DMS79 (cell line): ENCODE measurements at regions not wholly inside any gene's neighbourhood (a gene's known extent, or its start where the extent isn't known, plus 50 kb on each side); places are given as distances from the start of the nearest gene placed in this dataset.
"Not testable (repeated sequence)": the region's sequence is repeated elsewhere in the genome, so short reads cannot be mapped to it uniquely, and the experiment has no call there.

ENCODE experiments used
- DNase-seq: peaks from one replicate; lab custom pipeline; 2025; lab: John Stamatoyannopoulos, UW

- no peak for DNase-seq
Observed at GRCh38 chr10:33498391-33498891, 164.0 kb upstream of the NRP1 start.

DNA sequence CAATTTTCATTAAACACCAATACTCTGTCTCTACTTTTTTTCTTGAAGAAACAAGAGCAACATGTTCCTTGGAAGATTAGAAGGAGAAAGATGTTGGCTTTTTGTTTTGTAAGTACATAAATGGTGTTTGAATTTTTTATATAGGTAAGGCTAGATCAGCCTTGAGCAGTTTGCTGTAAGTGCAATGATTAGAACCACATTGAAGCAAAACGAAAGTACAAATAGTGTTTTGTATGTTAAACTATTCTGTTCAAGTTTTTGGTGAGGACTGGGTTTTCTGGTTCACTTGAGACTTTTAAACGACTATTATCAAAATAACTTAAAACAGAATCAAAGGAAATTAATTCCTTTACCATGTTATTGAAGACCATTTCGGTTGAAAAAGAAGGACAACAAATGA, 162.9 kb upstream of the NRP1 start:
- no peak for DNase-seq

DNA sequence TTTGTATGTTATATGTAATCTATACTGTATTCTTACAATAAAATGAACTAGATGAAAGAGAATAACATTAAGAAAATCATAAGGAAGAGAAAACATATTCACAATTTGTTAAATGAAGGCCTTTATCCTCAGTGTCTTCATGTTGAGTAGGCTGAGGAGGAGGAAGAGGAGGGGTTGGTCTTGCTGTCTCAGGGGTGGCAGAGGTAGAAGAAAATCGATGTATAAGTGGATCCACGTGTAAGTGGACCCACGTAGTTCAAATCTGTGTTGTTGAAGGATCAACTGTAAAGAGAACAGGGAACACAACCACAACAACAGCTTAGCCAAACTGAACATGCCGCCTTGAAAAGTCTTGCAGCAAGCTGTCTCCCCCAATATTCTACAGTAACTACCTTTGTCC, 161.6 kb upstream of the NRP1 start:
- DNase-seq, result no peak

DNA sequence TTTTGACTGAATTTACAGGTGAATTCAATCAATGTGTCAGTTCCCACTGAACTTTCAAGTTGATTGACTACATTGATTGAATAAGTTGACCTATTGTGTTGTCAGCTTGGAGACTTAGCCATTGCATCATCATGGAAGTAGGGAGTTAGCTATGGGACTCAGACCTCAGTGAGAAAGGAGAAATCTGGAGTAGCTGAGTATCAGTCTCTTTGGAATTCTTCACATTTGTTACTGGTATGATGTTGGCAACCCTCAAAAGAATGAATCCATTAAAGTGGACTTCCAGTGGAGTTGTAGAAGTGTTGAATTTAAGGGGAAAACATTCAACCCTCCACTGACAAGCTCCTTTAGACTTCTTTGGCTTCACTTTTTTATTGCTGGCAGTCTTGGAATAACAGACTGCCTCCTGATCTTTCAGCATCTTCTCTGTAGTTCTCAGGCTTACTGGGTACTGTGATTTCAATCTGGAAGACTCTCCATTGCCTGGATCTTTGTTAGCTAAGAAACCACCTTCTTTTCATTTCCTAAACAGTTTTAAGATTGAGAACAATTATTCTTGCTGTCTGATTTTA, 160.3 kb upstream of the NRP1 start:
- DNase-seq, result no peak

DNA sequence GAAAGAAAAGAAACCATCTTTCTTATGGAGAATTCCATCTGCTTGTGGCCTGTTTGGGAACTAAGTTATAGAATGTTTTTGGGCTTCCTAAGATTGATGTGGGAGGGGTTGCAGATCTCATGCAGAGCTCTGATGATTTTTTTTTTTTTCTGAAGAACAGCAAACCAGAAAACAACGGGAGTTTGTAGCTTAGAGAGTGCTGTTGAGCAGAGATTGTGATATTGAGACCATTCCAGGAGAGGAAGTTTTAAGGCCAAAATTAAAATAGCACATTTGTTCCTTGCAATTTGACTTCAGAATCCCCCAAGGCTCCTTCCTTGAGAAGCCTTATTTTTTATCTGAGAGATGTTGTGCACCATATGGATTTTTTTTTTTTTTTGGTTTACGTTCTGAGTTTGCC, 159.5 kb upstream of the NRP1 start:
- DNase-seq, result no peak

DNA sequence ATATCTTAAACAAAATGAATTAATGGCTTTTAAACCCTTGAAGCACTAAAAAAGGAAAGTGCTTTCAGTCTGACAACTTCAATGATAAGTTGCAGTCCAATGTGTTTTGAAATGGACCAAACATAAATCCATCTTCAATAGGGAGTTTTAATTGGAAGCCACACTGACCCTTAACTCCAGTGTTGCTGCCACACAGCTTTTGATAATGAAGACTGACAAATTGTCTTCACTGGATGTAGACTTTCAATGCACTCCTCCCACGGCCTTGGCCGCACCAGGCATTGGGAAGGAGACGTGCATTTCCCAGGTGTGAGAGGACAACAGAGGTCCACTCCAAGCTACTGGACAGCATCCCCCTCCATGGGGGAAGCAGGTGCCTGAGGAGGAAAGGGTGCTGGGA, 159.0 kb upstream of the NRP1 start:
- no peak for DNase-seq

DNA sequence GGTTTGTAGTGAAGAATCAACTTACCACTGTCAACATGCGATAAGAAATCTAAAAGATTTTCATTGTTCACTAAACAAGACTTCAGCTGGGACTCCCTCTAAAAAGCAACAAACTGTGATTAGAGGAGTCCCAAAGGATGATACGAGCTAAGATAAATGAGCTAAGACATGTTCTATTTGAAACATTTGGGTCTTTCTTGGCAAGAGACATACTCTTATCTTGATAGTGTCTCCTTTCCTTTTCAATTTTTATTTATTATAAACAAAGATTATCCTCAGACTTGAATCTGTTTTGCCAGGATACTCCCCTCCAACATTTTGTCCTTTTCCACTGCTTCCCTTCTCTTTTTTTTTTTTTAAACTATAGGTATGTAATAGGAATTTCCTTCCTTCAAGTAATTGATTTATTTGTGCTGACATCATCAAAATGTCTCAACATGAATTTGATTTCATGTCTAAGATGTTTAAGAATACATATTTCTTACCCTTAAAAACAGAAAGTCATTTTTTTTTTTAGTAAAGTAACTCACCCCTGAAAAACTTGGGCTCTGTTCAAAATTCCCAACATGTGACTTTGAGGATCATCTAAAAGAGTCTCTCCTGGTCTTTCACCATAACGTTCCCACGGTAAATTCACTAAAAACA, 158.4 kb upstream of the NRP1 start:
- DNase-seq, result no peak

DNA sequence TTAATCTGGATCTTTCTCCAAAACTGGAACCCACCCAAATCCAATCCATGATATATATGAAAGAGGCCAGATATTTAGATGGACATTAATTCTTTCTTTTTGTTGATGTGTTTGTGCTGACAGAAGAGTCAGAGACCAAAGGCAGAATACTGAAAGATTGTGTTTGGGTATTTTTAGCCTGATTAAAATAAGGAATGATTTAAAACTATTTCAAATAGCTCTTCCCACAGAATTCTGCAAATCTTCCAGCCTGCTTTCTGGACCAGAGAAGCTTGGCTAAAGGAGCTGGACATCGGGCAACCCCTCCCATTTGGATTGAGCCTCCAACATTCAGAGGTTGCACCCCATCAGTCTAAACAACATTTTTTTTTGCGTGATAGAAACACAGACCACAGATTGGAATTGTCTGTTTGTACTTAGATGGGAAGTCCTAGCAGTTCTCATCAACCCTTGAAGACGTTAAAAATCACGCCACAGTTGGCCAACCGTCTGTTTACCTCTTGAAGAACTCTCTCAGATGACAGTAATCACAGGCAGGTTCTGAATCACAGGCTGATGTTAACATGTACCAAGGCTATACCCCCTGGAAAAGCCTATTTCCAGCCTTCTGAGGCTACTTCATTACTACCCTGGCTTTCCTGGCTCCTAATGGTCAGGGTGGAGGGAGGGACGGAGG, 155.2 kb upstream of the NRP1 start:
- no peak for DNase-seq

GRCh38 chr10:33487014-33487776, 152.7 kb upstream of the NRP1 start:
- DNase-seq, result no peak

- DNase-seq, result no peak
Observed at GRCh38 chr10:33485276-33485675, 150.8 kb upstream of the NRP1 start.

DNA sequence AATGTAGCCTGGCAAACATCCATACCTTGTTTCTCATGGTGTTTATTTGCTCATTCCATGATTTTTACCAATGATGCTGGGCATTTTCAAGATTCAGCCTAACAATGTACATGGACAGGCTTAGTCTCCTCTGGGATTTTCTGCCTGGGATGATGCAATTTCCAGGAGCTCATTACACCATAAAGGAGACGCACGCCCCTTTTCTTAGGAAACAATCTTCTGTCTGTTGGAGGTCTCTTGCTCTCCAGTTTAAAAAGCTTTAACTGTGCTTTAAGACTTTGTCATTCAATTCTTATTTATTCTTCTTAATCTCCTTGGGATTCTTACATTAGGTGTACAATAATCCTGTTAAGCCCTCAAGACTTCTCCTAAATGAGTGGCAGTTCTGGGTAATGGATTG, 150.3 kb upstream of the NRP1 start:
- DNase-seq, result peak; percentile 3

DNA sequence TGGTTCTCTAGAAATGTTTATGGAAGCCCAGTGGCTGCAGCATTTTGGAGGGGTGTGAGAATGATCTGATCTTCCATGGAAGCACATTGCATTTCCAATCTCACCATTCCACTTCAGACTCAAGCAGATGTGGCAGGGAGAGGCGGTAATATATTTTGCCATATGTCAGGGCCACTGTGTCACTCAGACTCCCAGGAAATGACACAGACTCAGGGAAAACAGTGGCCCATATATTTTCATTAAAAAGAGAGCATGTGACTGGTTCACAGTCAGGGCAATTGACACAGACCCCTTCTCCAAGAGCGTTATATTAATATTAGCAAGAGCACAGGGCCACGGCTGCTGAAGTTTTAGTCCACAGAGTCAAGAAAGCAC, 149.3 kb upstream of the NRP1 start:
- no peak for DNase-seq

GRCh38 chr10:33483124-33483815, 148.8 kb upstream of the NRP1 start:
- DNase-seq, result peak; percentile 81

DNA sequence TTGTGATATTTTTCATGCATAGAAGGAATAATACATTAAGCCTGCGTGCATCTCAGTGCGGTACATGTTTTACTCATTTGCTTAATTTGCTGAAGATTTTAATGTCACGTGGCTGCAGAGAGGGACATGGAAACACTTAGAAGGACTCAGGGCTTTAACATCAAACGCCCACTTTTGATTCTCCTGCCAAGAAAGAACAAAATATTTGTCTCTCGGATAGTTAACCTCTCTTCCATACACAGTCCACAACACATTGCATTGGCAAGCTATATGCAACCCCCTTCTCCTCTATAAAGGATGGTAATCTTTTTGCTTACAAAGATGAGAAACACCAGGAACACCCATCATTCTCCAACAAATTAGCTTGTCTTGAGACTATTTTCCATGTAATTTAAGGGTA, 148.0 kb upstream of the NRP1 start:
- no peak for DNase-seq

GRCh38 chr10:33481184-33481583, 146.7 kb upstream of the NRP1 start:
- no peak for DNase-seq

DNA sequence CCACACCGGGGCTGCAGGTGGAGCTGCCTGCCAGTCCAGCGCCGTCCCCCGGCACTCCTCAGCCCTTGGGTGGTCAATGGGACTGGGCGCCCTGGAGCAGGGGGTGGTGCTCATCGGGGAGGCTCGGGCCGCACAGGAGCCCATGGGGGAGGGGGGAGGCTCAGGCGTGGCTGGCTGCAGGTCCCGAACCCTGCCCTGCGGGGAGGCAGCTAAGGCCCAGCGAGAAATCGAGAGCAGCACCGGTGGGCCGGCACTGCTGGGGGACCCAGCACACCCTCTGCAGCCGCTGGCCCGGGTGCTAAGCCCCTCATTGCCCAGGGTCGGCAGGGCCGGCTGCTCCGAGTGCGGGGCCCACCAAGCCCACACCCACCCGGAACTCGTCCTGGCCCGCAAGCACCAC, 145.9 kb upstream of the NRP1 start:
- DNase-seq, result not testable (repeated sequence)

DNA sequence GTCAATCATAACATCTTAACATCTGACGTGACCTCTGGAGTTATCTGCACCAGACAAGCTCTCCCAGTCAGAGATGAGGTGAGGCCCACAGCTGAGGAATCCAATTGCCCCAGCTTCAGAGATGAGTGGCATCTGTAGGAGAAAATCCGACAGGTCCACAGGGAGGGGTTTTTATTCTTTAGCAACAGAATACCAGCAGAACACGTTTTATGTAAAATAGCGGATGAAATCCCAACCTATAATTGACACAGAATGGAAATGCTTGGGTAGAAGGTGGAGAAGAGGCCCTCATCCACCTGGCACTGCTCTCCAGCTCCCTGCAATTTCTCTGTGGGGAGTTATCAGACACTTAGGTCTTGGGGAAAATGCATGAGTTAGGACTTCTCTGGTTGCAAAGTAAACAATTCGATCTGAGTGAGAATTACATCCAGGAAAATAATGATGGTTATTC, 144.2 kb upstream of the NRP1 start:
- DNase-seq, result peak; percentile 20

DNA sequence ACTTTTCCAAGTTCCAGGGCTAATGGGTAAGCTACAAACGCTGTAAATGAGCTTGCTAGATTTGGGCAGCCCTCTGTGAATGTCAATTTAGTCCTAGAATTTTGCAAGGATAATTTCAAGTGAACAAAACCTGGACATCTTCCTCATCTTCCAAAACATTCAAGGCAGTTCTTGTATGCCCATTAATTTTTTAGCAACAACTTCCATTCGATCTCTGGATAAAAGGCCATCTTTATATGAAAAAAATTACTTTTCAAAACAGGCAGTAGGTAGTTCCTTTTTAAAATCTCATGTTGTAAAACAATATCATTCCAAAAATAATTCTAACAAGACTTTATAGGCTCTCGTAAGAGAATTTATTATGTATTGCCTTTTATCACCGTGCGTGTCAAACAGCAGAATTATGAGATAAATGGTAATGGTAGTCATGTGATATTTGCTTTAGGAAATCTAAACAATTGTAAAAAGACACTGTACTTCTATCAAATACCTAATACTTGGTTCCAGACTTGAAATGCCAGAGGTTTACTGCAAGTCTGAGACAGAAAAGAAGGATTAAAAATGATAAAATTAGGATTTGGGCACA, 143.7 kb upstream of the NRP1 start:
- DNase-seq, result no peak

DNA sequence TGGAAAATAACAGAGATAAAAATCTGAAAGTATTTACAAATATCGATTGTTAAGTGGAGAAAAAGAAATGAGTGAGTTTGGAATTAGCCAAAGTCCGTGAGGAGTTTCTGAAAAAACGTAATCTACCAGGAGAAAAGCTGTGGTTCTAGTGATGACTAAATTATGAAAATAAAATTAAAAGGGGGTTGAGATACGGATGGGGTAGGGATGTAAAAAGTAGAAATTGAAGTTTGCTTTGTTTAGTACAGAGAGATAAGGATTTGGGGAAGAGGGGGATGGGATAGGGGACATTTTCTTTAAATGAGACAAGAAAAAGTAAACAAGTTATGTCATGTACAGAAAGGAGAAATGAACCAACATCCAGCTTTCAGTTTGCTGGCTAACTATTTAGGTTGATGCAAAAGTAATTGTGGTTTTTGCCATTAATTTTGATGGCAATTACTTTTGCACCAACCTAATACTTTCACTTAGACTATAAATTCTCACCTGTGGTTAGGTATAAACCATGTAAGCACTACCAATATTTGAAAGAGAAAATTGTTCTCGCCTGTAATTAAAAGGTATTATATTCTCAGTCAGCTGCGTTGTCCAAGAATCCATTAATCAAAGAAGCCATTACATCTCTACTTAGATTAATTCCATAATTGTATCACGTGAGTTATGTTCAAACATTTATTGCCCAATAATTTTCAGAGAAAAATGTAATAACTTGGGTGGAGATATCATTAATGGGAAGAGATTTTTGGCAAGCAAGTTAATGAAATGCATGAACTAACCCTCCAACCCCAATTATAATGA, 143.0 kb upstream of the NRP1 start:
- DNase-seq, result no peak

DNA sequence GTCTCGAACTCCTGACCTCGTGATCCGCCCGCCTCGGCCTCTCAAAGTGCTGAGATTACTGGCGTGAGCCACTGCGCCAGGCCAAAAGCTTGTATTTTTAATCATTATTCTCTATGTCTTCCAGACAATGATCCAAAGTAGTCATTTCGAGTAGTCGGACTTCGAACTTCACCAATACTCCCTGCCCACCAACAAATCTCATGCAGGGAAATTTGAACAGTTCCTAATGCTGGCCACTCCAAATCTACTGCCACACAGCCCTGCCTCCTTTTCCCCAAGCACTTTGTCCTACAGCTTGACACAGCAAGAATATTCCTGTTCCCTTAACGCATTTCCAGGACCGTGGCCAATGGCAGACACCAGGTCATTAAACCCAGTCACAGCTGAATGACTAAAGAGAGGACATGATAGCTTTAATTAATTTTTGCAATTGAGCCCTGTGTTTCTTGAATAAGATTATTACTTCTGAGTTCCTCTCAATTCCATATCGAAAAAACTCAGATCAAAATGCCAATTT, 142.3 kb upstream of the NRP1 start:
- peak; percentile 68 for DNase-seq

GRCh38 chr10:33473688-33474087, 139.2 kb upstream of the NRP1 start:
- no peak for DNase-seq
